Retinal pigment epithelial cell (primary cell): ENCODE measurements at regions not wholly inside any gene's neighbourhood (a gene's known extent, or its start where the extent isn't known, plus 50 kb on each side); places are given as distances from the start of the nearest gene placed in this dataset.

Experiments
- DNase-seq: peaks from one replicate; pipeline ENCODE4 v3.0.0-alpha.2; 2010; ENCODE audit warnings: low read depth
- H3K4me3 ChIP-seq: 2 replicates; pipeline ENCODE4 v1.5.1; 2011; ENCODE audit warnings: mild to moderate bottlenecking, low read length, control low read depth, moderate library complexity
- CTCF ChIP-seq: conservative IDR thresholded peaks from 2 replicates; pipeline ENCODE4 v1.5.1; 2011; ENCODE audit warnings: low read depth, low read length, control low read depth, inconsistent platforms

- no peak for DNase-seq
- no peak overlapping the region for H3K4me3 ChIP-seq
- no peak for TF ChIP-seq CTCF
Measured at GRCh38 chr9:86771941-86772634, 175.2 kb downstream of the GAS1 start.

- TF ChIP-seq CTCF = no peak
- H3K4me3 ChIP-seq = no peak overlapping the region
- DNase-seq = no peak
Measured at GRCh38 chr9:86771420-86771819, 175.9 kb downstream of the GAS1 start.

GRCh38 chr9:86768709-86769108, 178.6 kb downstream of the GAS1 start:
- DNase-seq = no peak
- H3K4me3 ChIP-seq = no peak overlapping the region
- no peak for TF ChIP-seq CTCF

- H3K4me3 ChIP-seq = no peak overlapping the region
- no peak for TF ChIP-seq CTCF
- no peak for DNase-seq
Measured at GRCh38 chr9:86768020-86768419, 179.3 kb downstream of the GAS1 start.

GRCh38 chr9:86767373-86767772, 179.9 kb downstream of the GAS1 start:
- no peak for TF ChIP-seq CTCF
- peak; percentile 36 for DNase-seq
- H3K4me3 ChIP-seq = no peak overlapping the region

- H3K4me3 ChIP-seq = no peak overlapping the region
- TF ChIP-seq CTCF = no peak
- peak; percentile 84 for DNase-seq
Measured at GRCh38 chr9:86766912-86767311, 180.4 kb downstream of the GAS1 start.

- DNase-seq = no peak
- no peak for TF ChIP-seq CTCF
- no peak overlapping the region for H3K4me3 ChIP-seq
Measured at GRCh38 chr9:86766511-86766910, 180.8 kb downstream of the GAS1 start.
